Iris pigment epithelial cell (primary cell): ENCODE measurements at regions not wholly inside any gene's neighbourhood (a gene's known extent, or its start where the extent isn't known, plus 50 kb on each side); places are given as distances from the start of the nearest gene placed in this dataset.

Source experiments
- DNase-seq: peaks from one replicate; pipeline ENCODE4 v3.0.0-alpha.2; 2011; ENCODE audit warnings: low read depth

DNA sequence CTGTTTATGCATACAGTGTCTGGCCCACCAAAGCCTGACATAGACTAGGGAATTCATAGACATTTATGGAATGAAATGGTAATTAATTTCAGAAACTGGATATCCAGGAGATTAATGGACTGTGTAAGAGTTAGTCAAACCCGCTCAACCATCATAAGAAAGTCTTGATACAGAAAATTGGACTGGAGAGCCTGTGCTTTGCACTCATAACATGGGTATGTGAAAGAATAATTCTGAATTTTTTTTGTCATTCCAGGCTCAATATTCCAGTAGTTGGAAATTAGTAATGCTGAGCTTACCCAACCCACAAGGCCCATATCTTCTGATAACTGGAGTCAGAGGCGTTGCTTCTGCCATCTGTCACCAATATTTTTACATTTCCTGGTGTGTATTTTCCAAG is 799.7 kb upstream of the IGFBP3 start:
- no peak for DNase-seq

- no peak for DNase-seq
Observed at GRCh38 chr7:46719616-46720015, 798.5 kb upstream of the IGFBP3 start.

- no peak for DNase-seq
Observed at GRCh38 chr7:46716926-46717325, 795.9 kb upstream of the IGFBP3 start.

GRCh38 chr7:46715579-46715978 is 794.5 kb upstream of the IGFBP3 start:
- DNase-seq, result peak; percentile 44

GRCh38 chr7:46714904-46715303 is 793.8 kb upstream of the IGFBP3 start:
- no peak for DNase-seq

DNA sequence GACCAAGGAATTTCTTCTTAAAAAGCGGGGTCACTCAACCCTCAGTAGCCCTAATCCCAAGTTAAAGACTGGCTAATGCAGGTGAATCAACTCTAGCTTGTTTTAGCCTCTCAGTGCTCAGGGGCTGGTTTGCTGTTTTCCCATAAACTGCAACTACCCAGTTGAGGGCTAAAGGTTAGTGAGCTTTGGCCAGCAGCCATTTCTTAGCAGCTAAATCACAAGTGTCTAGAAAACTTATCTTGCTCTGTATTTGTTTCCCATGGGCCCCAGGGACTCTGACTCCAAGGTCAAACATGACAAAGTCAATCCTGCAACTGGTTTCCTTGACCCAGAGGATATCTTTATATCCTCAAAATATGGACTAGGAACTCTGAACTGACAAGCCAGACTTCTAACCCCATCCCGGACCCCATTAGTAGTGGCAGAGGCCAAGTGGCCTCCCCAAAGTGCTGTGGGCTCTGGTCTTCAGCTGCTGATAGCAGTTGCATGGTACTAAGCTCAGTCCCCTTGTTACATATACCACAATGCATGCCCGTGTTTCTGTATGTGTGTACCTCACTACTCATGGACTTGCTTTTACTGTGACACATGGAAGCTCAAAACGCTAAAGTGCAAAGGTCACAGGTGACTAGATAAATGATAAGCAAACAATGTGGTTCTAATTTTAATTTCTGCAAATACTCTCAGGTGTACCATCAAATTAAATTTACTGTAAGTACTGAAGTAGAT is 793.0 kb upstream of the IGFBP3 start:
- peak; percentile 30 for DNase-seq

- peak; percentile 57 for DNase-seq
Observed at GRCh38 chr7:46710927-46711326, 789.9 kb upstream of the IGFBP3 start.

- DNase-seq, result no peak
Observed at GRCh38 chr7:46707973-46708372, 786.9 kb upstream of the IGFBP3 start.

- peak; percentile 60 for DNase-seq
Observed at GRCh38 chr7:46705386-46706255, 784.5 kb upstream of the IGFBP3 start.

DNA sequence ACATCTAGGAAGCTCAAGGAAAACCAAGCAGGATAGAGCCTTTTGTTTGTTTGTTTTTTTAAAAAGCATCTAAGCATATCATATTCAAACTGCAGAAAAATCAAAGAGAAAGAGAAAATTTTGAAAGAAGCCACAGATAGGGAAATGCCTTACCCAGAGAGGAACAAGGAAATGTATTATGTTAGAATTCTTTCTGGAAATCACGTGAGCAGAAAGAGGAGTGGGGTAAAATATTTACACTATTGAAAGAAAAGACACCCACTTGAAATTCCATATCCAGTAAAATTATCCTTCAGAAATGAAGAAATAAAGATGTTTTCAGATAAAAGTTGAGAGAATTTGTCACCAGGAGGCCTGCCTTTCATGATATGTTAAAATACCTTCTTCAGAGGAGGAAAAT is 775.7 kb upstream of the IGFBP3 start:
- DNase-seq, result no peak

GRCh38 chr7:46695051-46695708 is 774.1 kb upstream of the IGFBP3 start:
- peak; percentile 20 for DNase-seq

GRCh38 chr7:46694058-46694457 is 773.0 kb upstream of the IGFBP3 start:
- DNase-seq, result no peak

- DNase-seq, result peak; percentile 21
Observed at GRCh38 chr7:46687203-46687602, 766.1 kb upstream of the IGFBP3 start.

GRCh38 chr7:46685051-46685450 is 764.0 kb upstream of the IGFBP3 start:
- DNase-seq, result no peak

GRCh38 chr7:46682836-46683624 is 762.0 kb upstream of the IGFBP3 start:
- DNase-seq, result peak; percentile 48

GRCh38 chr7:46681865-46682503 is 760.9 kb upstream of the IGFBP3 start:
- no peak for DNase-seq

DNA sequence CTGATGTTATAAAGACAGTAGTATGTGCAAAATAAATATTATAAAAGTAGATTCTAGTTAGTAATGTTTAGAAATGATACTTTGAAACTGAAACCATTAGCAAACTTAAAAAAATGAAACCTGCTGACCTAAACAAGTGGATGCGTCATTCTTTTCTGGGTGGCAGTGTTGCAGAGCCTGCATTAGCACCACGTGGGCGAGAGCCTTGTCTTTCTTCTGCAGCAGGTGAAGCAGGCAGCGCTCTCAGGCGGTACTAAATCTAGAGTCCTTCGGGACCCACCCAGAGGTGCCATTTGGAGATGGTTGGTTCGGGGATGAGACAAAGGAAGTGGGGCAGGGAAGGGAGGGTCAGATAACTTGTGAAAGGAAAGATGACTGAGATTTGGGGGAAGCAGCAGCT is 759.1 kb upstream of the IGFBP3 start:
- DNase-seq, result peak; percentile 23

GRCh38 chr7:46679671-46680070 is 758.6 kb upstream of the IGFBP3 start:
- DNase-seq, result no peak

- DNase-seq, result no peak
Observed at GRCh38 chr7:46678421-46678820, 757.3 kb upstream of the IGFBP3 start.

DNA sequence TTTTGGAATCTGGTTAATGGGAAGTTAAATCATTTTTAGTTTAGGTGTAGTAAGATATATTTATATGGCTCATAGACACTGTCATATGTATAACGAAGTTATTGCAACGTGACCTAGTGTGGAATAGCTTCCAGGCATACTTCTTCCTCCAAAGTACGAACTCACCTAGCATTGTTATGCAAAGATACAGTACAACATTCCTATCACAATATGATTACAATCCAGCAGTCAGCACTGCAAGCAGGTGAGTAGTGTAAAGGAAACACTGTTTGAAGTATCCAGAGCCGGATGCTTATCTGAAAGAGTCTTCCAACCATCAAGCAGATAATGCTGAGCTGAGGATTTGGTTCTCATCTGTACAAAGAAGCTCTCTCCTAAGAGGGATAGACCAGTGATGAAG is 754.4 kb upstream of the IGFBP3 start:
- DNase-seq, result no peak

DNA sequence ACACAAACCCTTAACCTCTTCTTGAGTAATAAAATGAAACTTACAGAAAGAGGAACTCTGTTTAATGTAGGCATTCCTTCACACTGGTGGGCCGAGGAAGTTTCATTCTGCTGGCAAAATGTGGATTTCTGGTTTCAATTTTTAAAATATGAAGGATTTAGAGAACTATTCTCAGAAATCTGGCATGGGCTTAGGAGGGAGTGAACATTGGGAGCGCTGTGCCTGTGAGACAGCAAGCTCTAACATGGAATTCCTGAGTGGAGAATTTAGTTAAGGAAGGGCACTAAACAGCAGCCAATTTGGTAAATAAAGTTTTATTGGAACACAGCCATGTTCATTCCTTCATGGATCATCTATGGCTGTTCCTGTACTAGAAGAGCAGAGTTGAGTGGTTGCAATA is 751.8 kb upstream of the IGFBP3 start:
- no peak for DNase-seq
